GM10266 (cell line): ENCODE measurements at regions not wholly inside any gene's neighbourhood (a gene's known extent, or its start where the extent isn't known, plus 50 kb on each side); places are given as distances from the start of the nearest gene placed in this dataset.
"Not testable (repeated sequence)": the region's sequence is repeated elsewhere in the genome, so short reads cannot be mapped to it uniquely, and the experiment has no call there.

Source experiments
- DNase-seq: peaks from one replicate; pipeline ENCODE4 v3.0.0; 2012; ENCODE audit errors: extremely low spot score
- TF ChIP-seq, protein P1 (sequence below): IDR thresholded peaks from 2 replicates; pipeline ENCODE4 v1.5.1; 2012; ENCODE audit warnings: mild to moderate bottlenecking, low read depth; ENCODE audit not compliant: control insufficient read depth, insufficient read depth; ENCODE audit errors: missing control alignments

DNA sequence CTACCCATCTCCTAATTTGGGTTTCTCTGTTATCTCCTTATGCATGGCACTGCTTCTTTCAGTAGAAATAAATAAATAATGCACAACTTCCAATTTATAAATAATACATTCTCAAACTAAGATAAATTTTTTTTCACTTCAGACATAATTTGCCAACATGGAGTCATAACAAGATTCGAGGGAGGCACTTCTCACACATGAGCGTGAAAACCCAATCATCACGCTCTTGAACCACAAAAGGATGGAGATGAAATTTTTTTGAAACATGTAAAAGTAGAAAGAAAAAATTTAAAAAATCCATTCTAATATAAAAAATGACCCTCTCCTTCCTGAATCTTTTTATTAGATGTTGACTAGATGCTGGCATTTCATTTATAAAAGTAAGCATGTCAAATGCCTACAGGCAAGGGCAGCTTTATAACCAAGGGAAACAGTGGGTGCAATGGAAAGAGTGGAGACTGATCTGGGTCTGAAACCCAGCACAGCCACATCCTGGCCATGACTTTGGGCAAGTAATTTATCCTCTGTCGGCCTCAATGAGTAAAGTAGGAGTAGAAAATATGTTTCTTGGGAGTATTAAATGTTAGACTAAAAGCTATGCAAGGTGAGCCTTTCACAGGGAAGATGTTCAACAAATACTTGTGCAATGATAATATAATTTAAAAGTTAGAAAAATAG is 185.0 kb downstream of the STK31 start:
- TF ChIP-seq, protein P1, sequence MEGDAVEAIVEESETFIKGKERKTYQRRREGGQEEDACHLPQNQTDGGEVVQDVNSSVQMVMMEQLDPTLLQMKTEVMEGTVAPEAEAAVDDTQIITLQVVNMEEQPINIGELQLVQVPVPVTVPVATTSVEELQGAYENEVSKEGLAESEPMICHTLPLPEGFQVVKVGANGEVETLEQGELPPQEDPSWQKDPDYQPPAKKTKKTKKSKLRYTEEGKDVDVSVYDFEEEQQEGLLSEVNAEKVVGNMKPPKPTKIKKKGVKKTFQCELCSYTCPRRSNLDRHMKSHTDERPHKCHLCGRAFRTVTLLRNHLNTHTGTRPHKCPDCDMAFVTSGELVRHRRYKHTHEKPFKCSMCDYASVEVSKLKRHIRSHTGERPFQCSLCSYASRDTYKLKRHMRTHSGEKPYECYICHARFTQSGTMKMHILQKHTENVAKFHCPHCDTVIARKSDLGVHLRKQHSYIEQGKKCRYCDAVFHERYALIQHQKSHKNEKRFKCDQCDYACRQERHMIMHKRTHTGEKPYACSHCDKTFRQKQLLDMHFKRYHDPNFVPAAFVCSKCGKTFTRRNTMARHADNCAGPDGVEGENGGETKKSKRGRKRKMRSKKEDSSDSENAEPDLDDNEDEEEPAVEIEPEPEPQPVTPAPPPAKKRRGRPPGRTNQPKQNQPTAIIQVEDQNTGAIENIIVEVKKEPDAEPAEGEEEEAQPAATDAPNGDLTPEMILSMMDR: no peak
- DNase-seq: no peak

DNA sequence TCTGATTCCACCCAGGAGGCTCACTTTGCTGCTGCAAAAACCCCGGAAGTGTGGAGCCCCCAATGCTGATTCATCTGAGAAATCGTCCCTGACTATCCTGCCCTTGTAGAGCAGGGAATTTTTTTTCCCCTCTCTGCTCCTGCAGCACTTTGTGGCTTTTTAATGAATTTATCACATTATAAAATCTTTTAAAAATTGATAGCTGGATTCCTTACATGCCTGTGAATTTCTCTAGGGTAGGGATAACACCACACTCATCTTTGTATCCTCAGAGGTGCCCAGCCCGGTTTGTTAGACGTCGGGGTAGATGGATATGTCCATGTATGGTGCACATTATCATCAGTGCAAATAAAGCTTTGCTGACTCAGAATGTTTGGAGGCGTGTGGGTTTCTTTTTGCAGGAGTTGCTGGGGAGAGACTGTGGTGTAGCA is 185.7 kb downstream of the STK31 start:
- no peak for DNase-seq
- TF ChIP-seq, protein P1: no peak

DNA sequence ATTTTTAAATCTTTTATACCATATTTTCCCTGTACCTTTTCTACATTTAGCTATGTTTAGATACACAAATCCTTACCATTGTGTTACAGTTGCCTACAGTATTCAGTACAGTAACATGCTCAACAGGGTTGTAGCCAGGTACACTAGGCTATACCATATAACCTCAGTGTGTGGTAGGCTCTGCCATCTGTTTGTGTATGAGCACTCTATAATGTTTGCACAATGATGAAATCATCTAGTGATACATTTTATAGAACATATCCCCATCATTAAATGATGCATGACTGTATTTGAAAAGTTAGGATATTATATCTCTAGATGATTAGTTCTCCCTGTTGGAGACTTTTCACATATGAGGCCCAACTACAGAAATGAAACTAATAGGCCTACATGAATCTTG is 188.6 kb downstream of the STK31 start:
- DNase-seq: no peak

DNA sequence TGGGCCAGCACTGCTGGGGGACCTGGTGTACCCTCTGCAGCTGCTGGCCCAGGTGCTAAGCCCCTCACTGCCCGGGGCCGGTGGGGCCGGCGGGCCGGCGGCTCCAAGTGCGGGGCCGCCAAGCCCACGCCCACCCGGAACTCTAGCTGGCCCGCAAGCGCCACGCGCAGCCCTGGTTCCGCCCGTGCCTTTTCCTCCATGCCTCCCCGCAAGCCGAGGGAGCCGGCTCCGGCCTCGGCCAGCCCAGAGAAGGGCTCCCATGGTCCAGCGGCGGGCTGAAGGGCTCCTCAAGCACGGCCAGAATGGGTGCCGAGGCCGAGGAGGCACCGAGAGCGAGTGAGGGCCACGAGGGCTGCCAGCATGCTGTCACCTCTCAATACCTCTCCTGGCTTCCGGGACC is 194.9 kb downstream of the STK31 start:
- not testable (repeated sequence) for DNase-seq

More for the DNA sequence above, 188.6 kb downstream of the STK31 start:
- TF ChIP-seq, protein P1: no peak

DNA sequence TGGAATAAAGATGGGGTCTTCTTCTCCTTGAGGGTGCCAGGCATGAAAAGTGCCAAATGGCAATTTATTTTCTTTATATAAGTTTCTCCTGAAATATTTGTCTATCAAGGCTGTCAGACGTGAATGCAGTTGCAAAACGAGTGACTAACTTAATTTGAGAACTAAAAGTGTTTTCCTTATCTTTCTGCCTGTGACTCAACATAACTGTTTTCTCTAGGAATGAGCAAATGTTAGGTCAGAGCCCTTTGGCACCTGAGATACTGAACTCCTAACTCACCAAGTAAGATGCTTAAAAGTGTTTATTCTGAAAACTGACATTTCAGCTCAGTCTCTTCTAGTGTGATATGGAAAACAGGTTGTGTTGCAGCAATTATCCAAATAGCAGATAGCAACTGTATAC is 197.0 kb downstream of the STK31 start:
- DNase-seq: no peak
- TF ChIP-seq, protein P1: no peak

DNA sequence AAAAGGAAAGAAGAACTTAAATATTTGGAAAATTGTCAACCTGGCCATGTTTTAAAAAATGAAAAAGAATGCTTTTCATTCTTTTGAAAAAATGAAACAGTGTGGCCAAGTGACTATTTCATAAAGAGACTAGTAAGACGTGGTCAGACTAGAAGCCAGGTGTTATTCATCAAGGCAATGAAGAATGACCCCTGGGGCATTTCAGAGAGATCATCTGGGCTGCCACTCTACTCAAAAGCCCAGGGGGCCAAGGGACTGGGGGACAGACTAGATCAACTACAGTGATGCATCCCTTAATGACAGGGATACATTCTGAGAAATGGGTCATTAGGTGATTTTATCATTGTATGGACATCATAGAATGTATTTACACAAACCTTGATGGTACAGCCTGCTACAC is 199.4 kb downstream of the STK31 start:
- DNase-seq: no peak
- TF ChIP-seq, protein P1: no peak

DNA sequence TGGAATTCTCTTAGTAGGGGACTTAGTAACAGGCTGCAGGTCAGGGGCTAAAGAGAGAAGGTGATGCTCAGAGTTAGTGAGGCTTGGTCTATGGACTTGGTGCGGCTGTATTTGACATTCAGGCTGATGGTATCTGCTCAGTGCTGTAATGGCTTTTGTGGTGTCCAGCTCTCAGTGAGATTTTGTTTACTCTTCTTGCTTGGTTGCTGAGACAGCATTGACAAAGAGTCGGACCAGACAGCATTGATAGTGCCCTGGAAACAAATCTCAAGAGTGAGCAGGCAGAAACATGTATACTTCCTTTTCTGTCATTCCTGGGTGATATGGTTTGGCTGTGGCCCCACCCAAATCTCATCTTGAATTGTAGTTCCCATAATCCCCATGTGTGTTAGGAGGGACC is 202.0 kb downstream of the STK31 start:
- TF ChIP-seq, protein P1: no peak
- no peak for DNase-seq

DNA sequence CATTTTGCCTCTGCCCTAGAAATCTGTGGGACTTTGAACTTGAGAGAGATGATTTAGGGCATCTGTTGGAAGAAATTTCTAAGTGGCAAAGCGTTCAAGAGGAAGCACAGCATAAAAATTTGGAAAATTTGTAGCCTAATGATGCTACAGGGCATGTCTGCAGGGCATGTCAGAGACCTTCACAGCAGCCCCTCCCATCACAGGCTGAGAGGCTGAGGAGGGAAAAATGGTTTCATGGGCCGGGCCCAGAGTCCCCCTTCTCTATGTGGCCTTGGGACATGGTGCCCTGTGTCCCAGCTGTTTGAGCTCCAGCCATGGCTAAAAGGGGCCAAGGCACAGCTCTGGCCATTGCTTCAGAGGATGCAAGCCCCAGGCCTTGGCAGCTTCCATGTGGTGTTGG is 203.0 kb downstream of the STK31 start:
- DNase-seq: no peak

More for the DNA sequence above, 203.0 kb downstream of the STK31 start:
- TF ChIP-seq, protein P1: no peak
